ENCODE measurements at regions not wholly inside any gene's neighbourhood (a gene's known extent, or its start where the extent isn't known, plus 50 kb on each side); places are given as distances from the start of the nearest gene placed in this dataset.

DNA sequence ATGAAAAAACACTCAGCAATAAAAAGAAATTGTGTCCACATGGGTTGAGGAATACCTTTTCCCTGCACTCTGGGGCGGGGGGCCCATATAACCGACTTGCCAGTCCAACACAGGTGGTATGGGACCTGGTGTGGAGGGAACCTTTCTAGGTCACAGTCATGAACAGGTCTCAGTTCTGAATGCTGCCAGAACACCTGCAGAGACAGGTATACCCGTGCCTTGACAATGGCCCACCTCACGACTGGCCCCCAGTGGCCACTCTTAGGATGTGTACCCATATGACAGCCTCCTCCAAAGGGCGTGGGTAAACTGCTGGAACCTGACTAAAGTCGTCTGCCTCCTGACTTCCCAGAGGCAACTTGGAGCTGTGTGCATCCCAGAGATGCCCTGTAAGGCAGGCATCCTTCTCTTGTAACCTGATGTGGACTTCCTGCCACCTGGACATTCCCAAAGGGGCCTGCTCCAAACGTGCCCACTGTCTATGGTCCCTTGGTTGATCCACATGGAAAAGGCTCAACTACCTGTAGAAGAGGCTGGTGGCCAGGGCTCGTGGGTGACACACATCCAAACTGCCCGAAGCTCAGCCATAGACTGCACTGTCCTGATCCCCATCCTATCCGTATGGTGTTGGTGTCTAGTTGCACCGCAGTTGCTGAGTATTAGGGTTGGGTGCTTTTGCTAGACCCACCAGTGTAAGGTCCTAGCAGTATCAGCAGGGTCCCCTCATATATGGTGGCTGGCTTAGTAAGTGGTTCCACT lies 859.3 kb downstream of the BRD1 start:
- no peak for TF ChIP-seq EP300 (IDR thresholded peaks at IDR 0.05)
- TF ChIP-seq, protein P1, sequence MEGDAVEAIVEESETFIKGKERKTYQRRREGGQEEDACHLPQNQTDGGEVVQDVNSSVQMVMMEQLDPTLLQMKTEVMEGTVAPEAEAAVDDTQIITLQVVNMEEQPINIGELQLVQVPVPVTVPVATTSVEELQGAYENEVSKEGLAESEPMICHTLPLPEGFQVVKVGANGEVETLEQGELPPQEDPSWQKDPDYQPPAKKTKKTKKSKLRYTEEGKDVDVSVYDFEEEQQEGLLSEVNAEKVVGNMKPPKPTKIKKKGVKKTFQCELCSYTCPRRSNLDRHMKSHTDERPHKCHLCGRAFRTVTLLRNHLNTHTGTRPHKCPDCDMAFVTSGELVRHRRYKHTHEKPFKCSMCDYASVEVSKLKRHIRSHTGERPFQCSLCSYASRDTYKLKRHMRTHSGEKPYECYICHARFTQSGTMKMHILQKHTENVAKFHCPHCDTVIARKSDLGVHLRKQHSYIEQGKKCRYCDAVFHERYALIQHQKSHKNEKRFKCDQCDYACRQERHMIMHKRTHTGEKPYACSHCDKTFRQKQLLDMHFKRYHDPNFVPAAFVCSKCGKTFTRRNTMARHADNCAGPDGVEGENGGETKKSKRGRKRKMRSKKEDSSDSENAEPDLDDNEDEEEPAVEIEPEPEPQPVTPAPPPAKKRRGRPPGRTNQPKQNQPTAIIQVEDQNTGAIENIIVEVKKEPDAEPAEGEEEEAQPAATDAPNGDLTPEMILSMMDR (IDR thresholded peaks at IDR 0.05) = no peak
